ENCODE measurements at regions not wholly inside any gene's neighbourhood (a gene's known extent, or its start where the extent isn't known, plus 50 kb on each side); places are given as distances from the start of the nearest gene placed in this dataset.

DNA sequence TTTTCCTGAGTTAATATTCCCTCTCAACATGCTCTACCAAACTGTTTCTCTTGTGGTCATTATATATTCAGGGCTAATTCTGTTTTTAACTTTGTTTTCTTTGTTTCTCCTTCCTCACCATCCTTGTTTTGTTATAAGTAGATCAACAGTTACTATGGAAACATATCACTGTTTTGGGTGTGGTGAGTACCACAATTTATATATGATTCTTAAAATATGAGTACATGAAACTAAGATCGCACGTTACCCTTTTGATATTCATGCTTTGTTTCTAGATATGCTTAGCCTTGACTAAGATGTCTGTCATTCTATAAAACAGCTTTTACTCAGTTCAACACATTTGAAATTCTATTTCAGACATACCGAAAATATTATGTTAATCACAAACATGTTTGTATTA is 232.3 kb upstream of the ITGA4 start:
- Mint-ChIP-seq H3K4me3 (peak overlapping the region in 9 of 10 donors; percentile 10 to 69 (median 62)), H3K4me1 (peaks cover 19 to 43% (median 31%) of the 10 kb centered on the region in 4 donors), H3K36me3 (peaks cover 25 to 48% (median 37%) of the 10 kb centered on the region in 3 donors), H3K27me3 (no peaks in the 10 kb centered on the region), H3K27ac (peak overlapping the region; percentile 37 to 94 (median 91)), H3K9me3 (peaks cover 5 to 40% (median 16%) of the 10 kb centered on the region in 9 donors)
- ATAC-seq: peak; percentile 48 to 49
- POLR2A ChIA-PET: interaction anchor here (0.8 to 2.5 kb wide), 2 partner anchors 232 to 233 kb away, joined by 3 to 8 read pairs; partner anchors contain the start of gene ITGA4
- DNase-seq: peak in 1 of 10 donors; percentile 31

DNA sequence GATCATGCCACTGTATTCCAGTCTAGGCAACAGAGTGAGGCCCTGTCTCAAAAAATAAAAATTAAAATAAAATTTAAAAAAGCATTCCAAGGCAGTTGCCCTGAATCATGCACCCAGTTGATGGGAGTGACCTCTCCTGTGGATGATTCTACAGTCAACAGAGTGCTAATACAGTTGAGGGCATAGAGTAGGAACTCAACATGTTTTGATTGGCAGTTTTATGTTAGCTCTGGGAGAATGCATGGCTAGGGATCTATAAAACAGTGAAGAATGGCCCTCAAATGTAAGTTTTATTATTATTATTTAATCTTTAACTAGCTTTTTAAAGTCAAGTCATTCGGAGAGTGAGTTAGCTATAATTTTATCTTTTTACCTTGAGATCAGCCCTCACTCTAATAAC is 228.5 kb upstream of the ITGA4 start:
- H3K9me3 Mint-ChIP-seq: peaks cover 0 to 22% (median 5%) of the 10 kb centered on the region in 9 donors
- no peaks in the 10 kb centered on the region for H3K27me3 Mint-ChIP-seq
- H3K4me3 Mint-ChIP-seq: no peak overlapping the region
- no peak overlapping the region for H3K27ac Mint-ChIP-seq
- ATAC-seq (no peak), DNase-seq (no peak)
- POLR2A ChIA-PET: interaction anchor here (1.2 to 2.0 kb wide), 2 partner anchors 12 to 22 kb away, joined by 3 to 7 read pairs; no protein-coding TSS in a partner anchor
- peaks cover 22 to 59% (median 34%) of the 10 kb centered on the region in 3 donors for H3K36me3 Mint-ChIP-seq
- peaks cover 13 to 30% (median 19%) of the 10 kb centered on the region in 4 donors for H3K4me1 Mint-ChIP-seq

DNA sequence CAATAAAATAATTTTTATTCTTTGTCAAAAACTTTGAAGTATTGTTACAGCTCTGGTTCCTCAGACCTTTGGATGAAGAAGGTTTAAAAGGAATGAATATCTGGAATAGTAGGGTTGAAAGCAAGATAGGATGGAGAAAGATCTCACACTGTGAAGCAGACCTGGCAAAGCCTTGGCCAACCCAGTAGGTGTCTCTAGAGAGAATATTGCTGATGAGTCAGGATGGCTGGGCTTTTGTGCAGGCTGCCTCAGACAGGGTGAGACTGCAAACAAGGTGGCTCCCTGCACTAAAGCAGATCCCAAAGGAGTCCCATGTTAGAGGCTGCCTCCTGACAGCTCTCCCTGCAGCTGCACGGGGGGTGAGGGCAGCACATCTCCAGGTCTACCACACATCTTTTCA is 226.0 kb upstream of the ITGA4 start:
- ATAC-seq (no peak), DNase-seq (no peak)
- no peak overlapping the region for H3K4me3 Mint-ChIP-seq
- peaks cover 6 to 20% (median 15%) of the 10 kb centered on the region in 4 donors for H3K4me1 Mint-ChIP-seq
- H3K9me3 Mint-ChIP-seq: peaks cover 0 to 19% (median 4%) of the 10 kb centered on the region in 9 donors
- H3K27ac Mint-ChIP-seq: peak overlapping the region in 2 of 10 donors; percentile 21 to 50
- H3K36me3 Mint-ChIP-seq: peaks cover 24 to 55% (median 34%) of the 10 kb centered on the region in 3 donors
- POLR2A ChIA-PET: interaction anchor here (1.2 kb wide), 1 partner anchor 15 kb away, joined by 3 read pairs; no protein-coding TSS in a partner anchor
- H3K27me3 Mint-ChIP-seq: no peaks in the 10 kb centered on the region

DNA sequence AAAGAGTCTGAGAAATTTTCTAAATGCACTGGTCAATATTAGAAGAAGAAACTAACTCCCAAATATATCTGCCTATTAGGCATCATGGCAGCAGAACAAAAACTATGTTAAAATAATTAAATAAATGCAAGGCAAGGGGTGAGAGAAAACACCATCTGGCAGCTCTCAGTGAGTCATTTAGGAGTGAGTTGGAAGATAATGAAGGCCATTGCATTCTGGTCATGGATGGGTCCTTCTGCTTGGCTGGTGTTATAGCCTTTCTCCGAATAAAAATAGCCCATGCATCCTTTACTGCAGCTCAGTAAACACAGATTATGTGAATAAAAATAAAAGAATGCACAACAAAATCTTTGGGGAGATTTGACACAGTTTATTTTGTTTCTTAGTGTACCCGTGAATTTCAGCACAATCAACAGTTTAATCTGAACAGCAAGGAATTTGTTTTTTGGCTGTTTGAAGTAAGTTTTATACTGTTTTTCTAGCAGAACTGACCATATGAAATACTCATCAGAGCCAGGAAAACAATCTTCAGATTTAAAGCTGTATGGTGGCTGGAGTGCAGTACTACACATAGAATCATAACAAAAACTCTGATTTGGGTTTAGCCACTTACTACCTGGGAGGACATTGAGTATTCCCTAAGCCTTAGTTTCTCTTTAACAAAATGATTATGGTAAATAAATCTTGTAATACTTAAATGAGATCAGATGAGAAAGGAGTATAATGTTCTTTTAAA is 225.1 kb upstream of the ITGA4 start:
- peaks cover 7 to 21% (median 16%) of the 10 kb centered on the region in 4 donors for H3K4me1 Mint-ChIP-seq
- POLR2A ChIA-PET: interaction anchor here (1.2 kb wide), 2 partner anchors 14 to 27 kb away, joined by 3 read pairs; no protein-coding TSS in a partner anchor
- H3K36me3 Mint-ChIP-seq: peaks cover 23 to 54% (median 27%) of the 10 kb centered on the region in 3 donors
- H3K27me3 Mint-ChIP-seq: no peaks in the 10 kb centered on the region
- H3K9me3 Mint-ChIP-seq: peaks cover 0 to 14% (median 1%) of the 10 kb centered on the region in 9 donors
- H3K4me3 Mint-ChIP-seq: no peak overlapping the region
- no peak for DNase-seq
- peak overlapping the region in 1 of 10 donors; percentile 3 for H3K27ac Mint-ChIP-seq
- no peak for ATAC-seq

DNA sequence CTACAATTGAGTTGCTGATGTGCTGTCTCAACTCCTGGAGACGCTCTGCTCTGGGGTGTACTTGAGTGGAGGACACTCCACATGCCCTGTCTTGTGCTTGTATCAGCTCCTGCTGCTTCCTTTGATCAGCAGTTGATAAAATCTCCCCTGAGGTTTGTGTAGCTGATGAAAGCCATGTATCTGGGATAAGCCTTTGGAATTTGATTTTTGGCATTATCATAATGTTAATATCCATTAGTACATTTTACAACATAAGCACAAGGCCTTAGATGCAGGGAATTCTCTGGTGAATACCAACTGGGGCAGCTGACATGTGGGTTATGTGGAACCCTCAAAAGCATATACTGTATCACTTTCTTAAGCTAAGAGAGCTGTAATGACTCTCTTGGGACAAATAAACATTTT is 222.7 kb upstream of the ITGA4 start:
- DNase-seq (no peak), ATAC-seq (no peak)
- no peaks in the 10 kb centered on the region for H3K27me3 Mint-ChIP-seq
- peaks cover 17 to 51% (median 22%) of the 10 kb centered on the region in 3 donors for H3K36me3 Mint-ChIP-seq
- peaks cover 12 to 42% (median 33%) of the 10 kb centered on the region in 4 donors for H3K4me1 Mint-ChIP-seq
- POLR2A ChIA-PET: interaction anchor here (1.4 kb wide), 1 partner anchor 42 kb away, joined by 4 read pairs; no protein-coding TSS in a partner anchor
- no peak overlapping the region for H3K27ac Mint-ChIP-seq
- peak overlapping the region in 1 of 10 donors; percentile 21 for H3K4me3 Mint-ChIP-seq
- H3K9me3 Mint-ChIP-seq: peaks cover 0 to 15% (median 0%) of the 10 kb centered on the region in 9 donors

DNA sequence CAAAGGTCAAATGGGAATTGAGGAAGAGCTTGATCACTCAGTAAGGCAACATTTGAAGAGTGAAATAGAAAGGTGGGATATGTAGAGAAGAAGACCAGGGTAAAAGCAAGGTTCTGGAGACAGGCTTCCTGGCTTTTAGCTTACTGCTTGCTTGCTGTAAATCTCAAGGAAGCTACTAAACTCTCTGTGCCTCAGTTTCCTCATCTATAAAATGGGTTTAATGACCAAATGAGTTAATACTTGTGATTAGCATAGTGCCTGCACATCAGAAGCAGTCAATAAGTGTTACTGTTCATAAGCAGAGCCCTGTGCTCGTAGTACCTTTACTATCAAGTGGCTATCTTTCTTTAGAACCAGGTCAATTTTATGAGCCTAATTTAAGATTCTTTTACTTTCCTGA is 222.2 kb upstream of the ITGA4 start:
- Mint-ChIP-seq H3K27me3 (no peaks in the 10 kb centered on the region), H3K4me1 (peaks cover 13 to 42% (median 35%) of the 10 kb centered on the region in 4 donors), H3K27ac (peak overlapping the region in 1 of 10 donors; percentile 29), H3K4me3 (no peak overlapping the region), H3K9me3 (peaks cover 0 to 15% (median 0%) of the 10 kb centered on the region in 9 donors), H3K36me3 (peaks cover 17 to 50% (median 20%) of the 10 kb centered on the region in 3 donors)
- POLR2A ChIA-PET: no interaction called here
- no peak for DNase-seq
- ATAC-seq: no peak

DNA sequence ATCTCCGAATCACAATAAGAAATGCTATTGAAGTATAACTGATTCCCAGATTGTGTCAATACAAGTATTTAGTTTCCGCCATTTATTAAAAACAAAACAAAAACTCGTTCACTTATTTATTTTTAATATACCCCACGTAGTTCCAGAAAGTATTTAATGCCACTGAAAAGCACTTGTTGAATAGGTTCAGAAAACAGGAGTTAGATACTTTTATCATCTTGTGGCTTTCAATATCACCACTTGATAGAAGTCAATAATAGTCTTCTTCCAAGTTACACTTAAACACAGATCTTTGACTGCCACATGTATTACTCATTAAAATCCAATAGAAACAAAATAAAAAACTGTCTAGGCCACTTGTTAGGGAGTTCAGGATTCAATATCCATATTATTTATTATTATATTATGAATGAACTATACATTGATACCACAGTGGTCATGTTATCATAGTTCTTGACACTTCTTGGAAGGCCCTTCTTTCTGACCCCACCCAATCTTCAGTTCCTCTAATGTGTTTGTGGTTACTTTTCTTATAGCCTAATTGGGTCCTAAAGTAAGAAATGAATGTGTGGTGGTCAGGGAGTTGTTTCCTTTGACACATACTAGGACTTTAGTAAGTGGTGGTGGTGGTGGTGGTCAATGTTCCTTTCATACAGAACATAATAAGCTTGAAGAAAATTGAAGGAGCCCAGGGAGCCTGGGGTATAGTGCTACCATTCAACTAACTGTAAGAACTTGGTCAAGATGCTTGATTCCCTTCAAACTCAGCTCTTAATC is 221.3 kb upstream of the ITGA4 start:
- no peak for ATAC-seq
- Mint-ChIP-seq H3K4me3 (no peak overlapping the region), H3K4me1 (peaks cover 15 to 46% (median 38%) of the 10 kb centered on the region in 4 donors), H3K27ac (peak overlapping the region in 1 of 10 donors; percentile 43), H3K27me3 (no peaks in the 10 kb centered on the region), H3K9me3 (peaks cover 0 to 15% (median 0%) of the 10 kb centered on the region in 9 donors), H3K36me3 (peaks cover 14 to 41% (median 17%) of the 10 kb centered on the region in 3 donors)
- POLR2A ChIA-PET: interaction anchor here (0.5 kb wide), 1 partner anchor 73 kb away, joined by 3 read pairs; no protein-coding TSS in a partner anchor
- DNase-seq: no peak

DNA sequence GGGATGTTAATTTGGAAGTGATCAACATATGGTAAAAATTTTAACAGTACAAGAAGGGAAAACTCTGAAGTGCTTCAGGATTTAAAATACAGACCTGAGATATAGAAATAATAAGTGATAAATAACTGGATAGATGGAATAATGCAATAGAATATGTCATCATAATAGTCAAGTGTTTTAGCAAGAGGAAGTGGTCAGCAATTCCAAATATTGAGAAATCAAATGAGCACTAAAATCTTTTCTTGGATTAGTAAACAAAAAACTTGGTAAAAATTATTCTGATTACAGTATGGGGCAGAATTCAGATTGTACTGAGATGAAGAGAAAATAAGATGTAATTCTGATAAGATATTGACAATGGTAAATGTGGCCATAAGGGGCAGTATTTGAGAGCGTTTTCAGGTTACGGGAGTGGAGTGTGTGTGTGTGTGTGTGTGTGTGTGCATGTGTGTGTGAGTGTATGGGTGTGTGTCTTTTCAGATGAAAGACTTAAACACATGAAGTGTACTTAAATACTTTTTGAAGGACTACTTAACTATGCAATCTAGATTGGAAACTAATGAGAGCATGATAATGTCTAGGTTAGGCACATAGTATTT is 217.9 kb upstream of the ITGA4 start:
- peaks cover 21 to 69% (median 52%) of the 10 kb centered on the region in 4 donors for H3K4me1 Mint-ChIP-seq
- DNase-seq (peak in 2 of 10 donors; percentile 14 to 29), ATAC-seq (no peak)
- no peak overlapping the region for H3K4me3 Mint-ChIP-seq
- POLR2A ChIA-PET: interaction anchor here (2.1 kb wide), 1 partner anchor 11 kb away, joined by 7 read pairs; no protein-coding TSS in a partner anchor
- H3K27ac Mint-ChIP-seq: peak overlapping the region in 4 of 10 donors; percentile 15 to 54 (median 43)
- peaks cover 0 to 15% (median 0%) of the 10 kb centered on the region in 9 donors for H3K9me3 Mint-ChIP-seq
- no peaks in the 10 kb centered on the region for H3K27me3 Mint-ChIP-seq
- H3K36me3 Mint-ChIP-seq: peaks cover 12 to 26% (median 17%) of the 10 kb centered on the region in 3 donors

DNA sequence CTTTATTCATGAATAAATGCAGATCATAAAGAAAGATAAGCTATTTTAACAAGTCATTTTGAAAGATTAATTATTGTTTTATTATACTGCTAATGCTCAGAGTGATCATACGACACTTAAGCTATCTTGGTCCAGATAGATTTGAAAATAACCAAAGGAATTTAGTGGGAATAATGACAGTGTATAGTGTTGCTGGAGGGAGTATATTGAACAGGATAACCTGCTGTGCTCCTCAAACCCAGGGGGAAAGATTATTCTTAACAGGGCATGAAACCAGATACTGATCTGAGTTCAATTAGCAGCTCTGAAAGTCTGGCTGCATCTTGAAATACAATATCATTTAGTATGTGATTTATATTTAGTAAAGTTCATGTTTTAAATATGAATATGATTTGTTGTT is 216.3 kb upstream of the ITGA4 start:
- Mint-ChIP-seq H3K4me1 (peaks cover 21 to 65% (median 49%) of the 10 kb centered on the region in 4 donors), H3K36me3 (peaks cover 12 to 32% (median 12%) of the 10 kb centered on the region in 3 donors), H3K9me3 (peaks cover 0 to 15% (median 0%) of the 10 kb centered on the region in 9 donors), H3K4me3 (peak overlapping the region in 1 of 10 donors; percentile 0), H3K27ac (peak overlapping the region in 5 of 10 donors; percentile 8 to 84 (median 80)), H3K27me3 (no peaks in the 10 kb centered on the region)
- POLR2A ChIA-PET: interaction anchor here (1.1 to 2.1 kb wide), 2 partner anchors 13 to 88 kb away, joined by 3 to 7 read pairs; no protein-coding TSS in a partner anchor
- ATAC-seq (no peak), DNase-seq (no peak)

DNA sequence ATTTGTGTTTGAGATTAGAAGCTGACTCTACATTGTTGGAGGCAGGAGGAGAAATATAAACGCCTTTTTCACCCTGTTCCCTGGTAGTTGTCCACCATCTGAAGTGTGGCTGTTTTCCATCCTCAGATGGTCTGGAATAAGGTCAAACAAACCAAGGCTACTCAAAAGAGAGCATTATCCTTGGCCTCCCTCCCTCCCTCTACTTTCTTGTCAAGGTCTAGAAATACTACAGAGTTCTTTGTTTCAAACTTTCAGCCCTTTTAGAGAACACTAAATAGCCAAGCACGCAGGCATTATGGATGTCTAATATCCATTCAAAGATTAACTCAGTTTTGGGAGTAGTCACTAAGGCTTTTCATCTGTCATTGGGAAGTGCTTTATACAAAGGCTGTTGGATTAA is 215.8 kb upstream of the ITGA4 start:
- Mint-ChIP-seq H3K27me3 (no peaks in the 10 kb centered on the region), H3K4me1 (peaks cover 21 to 61% (median 49%) of the 10 kb centered on the region in 4 donors), H3K4me3 (peak overlapping the region in 3 of 10 donors; percentile 0 to 26 (median 15)), H3K9me3 (peaks cover 0 to 15% (median 0%) of the 10 kb centered on the region in 9 donors), H3K27ac (peak overlapping the region; percentile 25 to 84 (median 78)), H3K36me3 (peaks cover 11 to 29% (median 12%) of the 10 kb centered on the region in 3 donors)
- ATAC-seq (no peak), DNase-seq (no peak)
- POLR2A ChIA-PET: interaction anchor here (0.6 to 2.1 kb wide), 3 partner anchors 13 to 216 kb away, joined by 3 to 7 read pairs (median 4); partner anchors contain the start of gene ITGA4

DNA sequence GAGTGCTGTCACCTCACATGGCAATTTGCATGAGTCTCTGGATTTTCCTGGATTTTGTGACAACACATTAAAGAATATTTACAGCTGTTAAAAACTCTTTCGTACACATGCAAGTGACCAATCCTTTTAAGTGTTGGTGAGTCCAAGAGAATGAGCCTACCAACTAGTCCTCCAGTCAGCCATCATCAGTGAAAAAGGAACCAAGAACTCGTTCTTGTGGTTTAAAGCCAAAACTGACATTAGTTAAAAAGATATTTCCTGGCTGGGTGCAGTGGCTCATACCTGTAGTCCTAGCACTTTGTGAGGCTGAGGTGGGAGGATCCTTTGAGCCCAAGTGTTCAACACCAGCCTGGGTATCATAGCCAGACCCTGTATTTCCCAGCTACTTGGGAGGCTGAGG is 215.4 kb upstream of the ITGA4 start:
- peaks cover 6 to 26% (median 12%) of the 10 kb centered on the region in 3 donors for H3K36me3 Mint-ChIP-seq
- peak; percentile 37 to 38 for ATAC-seq
- peaks cover 21 to 58% (median 49%) of the 10 kb centered on the region in 4 donors for H3K4me1 Mint-ChIP-seq
- peak overlapping the region in 6 of 10 donors; percentile 25 to 84 (median 66) for H3K27ac Mint-ChIP-seq
- peaks cover 0 to 15% (median 0%) of the 10 kb centered on the region in 9 donors for H3K9me3 Mint-ChIP-seq
- no peaks in the 10 kb centered on the region for H3K27me3 Mint-ChIP-seq
- no peak overlapping the region for H3K4me3 Mint-ChIP-seq
- DNase-seq: no peak
- POLR2A ChIA-PET: interaction anchor here (0.6 to 2.1 kb wide), 2 partner anchors 14 to 215 kb away, joined by 4 to 7 read pairs; partner anchors contain the start of gene ITGA4

Measured in naive thymus-derived CD8-positive, alpha-beta T cell (primary cell).